H1 (cell line): ENCODE measurements at regions not wholly inside any gene's neighbourhood (a gene's known extent, or its start where the extent isn't known, plus 50 kb on each side); places are given as distances from the start of the nearest gene placed in this dataset.

Source experiments
- CTCF ChIA-PET: fragments of 300-600 bp; sonication (Branson Sonifier 250); formaldehyde crosslinking; loops from one replicate; lab custom pipeline; 2021; ENCODE audit not compliant: partially characterized antibody; lab: Charles Lee
- POLR2A ChIA-PET: fragments of 300-600 bp; sonication (Branson Sonifier 250); formaldehyde crosslinking; loops from one replicate; lab custom pipeline; 2021; ENCODE audit warnings: inconsistent platforms; ENCODE audit not compliant: partially characterized antibody; lab: Charles Lee
- DNase-seq, 2 experiments: peaks; one replicate each; pipeline versions ENCODE4 v3.0.0 to v3.0.0-alpha.2; 2010 to 2022; ENCODE audit warnings: low spot score in 2 of 2, low read depth in 1 of 2, mixed read lengths in 1 of 2
- FAIRE-seq: peaks from 2 replicates; lab custom pipeline; 2011; peaks lifted over from hg19 to GRCh38; lab: Jason Lieb, UNC
- H2AFZ ChIP-seq: 2 replicates; pipeline ENCODE4 v1.8.1; 2012; ENCODE audit warnings: low read length, inconsistent platforms
- H2AK5ac ChIP-seq: 2 replicates; pipeline ENCODE4 v1.6.1; 2013; ENCODE audit warnings: low read depth, low read length
- H2BK120ac ChIP-seq: replicated peaks from 2 replicates; pipeline ENCODE3; 2013; ENCODE audit warnings: low read depth, low read length, inconsistent platforms
- H2BK12ac ChIP-seq: 2 replicates; pipeline ENCODE4 v1.6.1; 2013; ENCODE audit warnings: low read depth, low read length
- H2BK15ac ChIP-seq: 2 replicates; pipeline ENCODE4 v1.6.1; 2013; ENCODE audit warnings: low read length
- H2BK20ac ChIP-seq: 2 replicates; pipeline ENCODE4 v1.6.1; 2013; ENCODE audit warnings: low read length
- H2BK5ac ChIP-seq: 2 replicates; pipeline ENCODE4 v1.6.1; 2013; ENCODE audit warnings: low read depth, low read length
- H3K14ac ChIP-seq: 2 replicates; pipeline ENCODE4 v1.6.1; 2013; ENCODE audit warnings: inconsistent platforms; ENCODE audit not compliant: insufficient read length
- H3K18ac ChIP-seq: 2 replicates; pipeline ENCODE4 v1.6.1; 2013; ENCODE audit warnings: low read length; ENCODE audit errors: extremely low read depth
- H3K23ac ChIP-seq: 2 replicates; pipeline ENCODE4 v1.6.1; 2013; ENCODE audit warnings: inconsistent platforms; ENCODE audit not compliant: insufficient read length
- H3K23me2 ChIP-seq: 2 replicates; pipeline ENCODE4 v1.6.1; 2013; ENCODE audit warnings: low read depth, low read length
- H3K27ac ChIP-seq: 2 replicates; pipeline ENCODE4 v1.6.1; 2011; ENCODE audit warnings: low read depth, low read length, inconsistent platforms
- H3K27me3 ChIP-seq, 4 experiments: replicated peaks in 1 of 4; 1 replicate in 1 of 4; 2 replicates in 3 of 4; pipeline versions ENCODE4 v1.6.1 to v1.8.1; 2011 to 2013; ENCODE audit warnings: low read length in 3 of 4, mild to moderate bottlenecking in 3 of 4, inconsistent platforms in 2 of 4, mixed read lengths in 2 of 4, moderate library complexity in 1 of 4; ENCODE audit not compliant: control insufficient read depth in 3 of 4, insufficient read depth in 3 of 4; ENCODE audit errors: extremely low read depth in 1 of 4
- H3K36me3 ChIP-seq, 4 experiments: 2 replicates each; pipeline versions ENCODE4 v1.6.1 to v1.8.1; 2011 to 2013; ENCODE audit warnings: mild to moderate bottlenecking in 4 of 4, low read length in 3 of 4, moderate library complexity in 2 of 4, control low read depth in 1 of 4, inconsistent platforms in 1 of 4; ENCODE audit not compliant: insufficient read depth in 4 of 4, control insufficient read depth in 2 of 4
- H3K4ac ChIP-seq: replicated peaks from 2 replicates; pipeline ENCODE3; 2013; ENCODE audit warnings: low read length, low read depth, mixed read lengths, inconsistent platforms; ENCODE audit not compliant: insufficient read length
- H3K4me1 ChIP-seq, 4 experiments: replicated peaks in 1 of 4; 1 replicate in 1 of 4; 2 replicates in 3 of 4; pipeline versions ENCODE4 v1.6.1 to v1.8.1; 2011 to 2013; ENCODE audit warnings: low read length in 3 of 4, inconsistent platforms in 2 of 4, mixed read lengths in 1 of 4; ENCODE audit not compliant: insufficient read depth in 4 of 4, control insufficient read depth in 3 of 4
- H3K4me2 ChIP-seq, 2 experiments: 2 replicates each; pipeline versions ENCODE4 v1.6.1 to v1.8.1; 2011 to 2013; ENCODE audit warnings: low read depth in 2 of 2, low read length in 2 of 2, control low read depth in 1 of 2, inconsistent platforms in 1 of 2, mild to moderate bottlenecking in 1 of 2; ENCODE audit not compliant: insufficient read depth in 1 of 2
- H3K4me3 ChIP-seq, 4 experiments: fragments of 200-600, 300-600 bp in 1 of 4; sonication (generic), shearing (Covaris generic), sonication (Bioruptor Twin) in 1 of 4; 2 replicates each; pipeline versions ENCODE4 v1.5.1 to v1.8.1; 2011 to 2016; ENCODE audit warnings: low read length in 4 of 4, low read depth in 3 of 4, control low read depth in 2 of 4, inconsistent platforms in 2 of 4, mild to moderate bottlenecking in 2 of 4, mixed read lengths in 1 of 4, moderate library complexity in 1 of 4; ENCODE audit not compliant: insufficient read depth in 2 of 4; ENCODE audit errors: extremely low read depth in 1 of 4
- H3K56ac ChIP-seq: replicated peaks from 2 replicates; pipeline ENCODE3; 2013; ENCODE audit warnings: low read depth, mild to moderate bottlenecking, mixed read lengths, low read length, inconsistent platforms; ENCODE audit not compliant: insufficient read length
- H3K79me1 ChIP-seq: 2 replicates; pipeline ENCODE4 v1.6.1; 2013; ENCODE audit warnings: low read depth, low read length, control low read depth
- H3K79me2 ChIP-seq, 2 experiments: 2 replicates each; pipeline versions ENCODE4 v1.6.1 to v1.8.1; 2012 to 2013; ENCODE audit warnings: low read length in 2 of 2, mild to moderate bottlenecking in 2 of 2, inconsistent platforms in 1 of 2; ENCODE audit not compliant: insufficient read depth in 2 of 2, control insufficient read depth in 1 of 2
- H3K9ac ChIP-seq, 4 experiments: replicated peaks in 1 of 4; 1 replicate in 1 of 4; 2 replicates in 3 of 4; pipeline versions ENCODE4 v1.6.1 to v1.8.1; 2011 to 2013; ENCODE audit warnings: low read depth in 3 of 4, low read length in 3 of 4, control low read depth in 2 of 4, mild to moderate bottlenecking in 2 of 4, moderate library complexity in 2 of 4, inconsistent platforms in 1 of 4; ENCODE audit errors: extremely low read depth in 1 of 4
- H3K9me3 ChIP-seq, 2 experiments: 2 replicates each; pipeline versions ENCODE4 v1.6.1 to v1.8.1; 2012 to 2013; ENCODE audit warnings: mild to moderate bottlenecking in 2 of 2, moderate library complexity in 2 of 2, control low read depth in 1 of 2, inconsistent platforms in 1 of 2, low read depth in 1 of 2, low read length in 1 of 2, mixed read lengths in 1 of 2; ENCODE audit not compliant: insufficient read depth in 2 of 2
- H4K20me1 ChIP-seq, 2 experiments: replicated peaks in 1 of 2; 2 replicates each; pipeline versions ENCODE3 to v1.8.1; 2011 to 2013; ENCODE audit warnings: inconsistent platforms in 2 of 2, low read length in 2 of 2, mild to moderate bottlenecking in 1 of 2; ENCODE audit not compliant: insufficient read depth in 2 of 2, control insufficient read depth in 1 of 2
- H4K5ac ChIP-seq: 2 replicates; pipeline ENCODE4 v1.6.1; 2013; ENCODE audit warnings: low read length, low read depth, mixed read lengths, inconsistent platforms; ENCODE audit not compliant: insufficient read length
- H4K8ac ChIP-seq: 2 replicates; pipeline ENCODE4 v1.8.0; 2013; ENCODE audit warnings: mild to moderate bottlenecking, moderate library complexity, low read length, inconsistent platforms; ENCODE audit not compliant: insufficient read depth; ENCODE audit errors: extremely low read depth
- H4K91ac ChIP-seq: replicated peaks from 2 replicates; pipeline ENCODE3; 2013; ENCODE audit warnings: low read length, mixed read lengths, inconsistent platforms; ENCODE audit not compliant: insufficient read length
- ASH2L ChIP-seq: fragments of 200-600, 300-600 bp; sonication (generic); IDR thresholded peaks from one replicate; pipeline ENCODE4 v1.7.1; 2017; ENCODE audit warnings: low read length
- BACH1 ChIP-seq: IDR thresholded peaks from 2 replicates; pipeline ENCODE4 v1.6.1; 2012; ENCODE audit warnings: low read length, improper control_type of control experiment
- HDAC2 ChIP-seq, 2 experiments: fragments of 300-600 bp in 1 of 2; sonication (generic) in 1 of 2; IDR thresholded peaks; 2 replicates each; pipeline ENCODE4 v1.6.1; 2011 to 2012; ENCODE audit warnings: low read depth in 2 of 2, low read length in 2 of 2, mild to moderate bottlenecking in 2 of 2, moderate library complexity in 2 of 2, borderline replicate concordance in 1 of 2, inconsistent platforms in 1 of 2
- MAFK ChIP-seq: IDR thresholded peaks from 2 replicates; pipeline ENCODE4 v1.6.1; 2012; ENCODE audit warnings: low read depth, mild to moderate bottlenecking, improper control_type of control experiment, low read length
- NANOG ChIP-seq: IDR thresholded peaks from 2 replicates; pipeline ENCODE4 v1.6.1; 2011; ENCODE audit warnings: low read length, low read depth, mild to moderate bottlenecking, inconsistent platforms; ENCODE audit not compliant: insufficient read depth, poor library complexity, severe bottlenecking
- PHF8 ChIP-seq: fragments of 200-600 bp; sonication (generic); conservative IDR thresholded peaks from 2 replicates; pipeline ENCODE4 v1.7.1; 2012; ENCODE audit warnings: low read depth, mild to moderate bottlenecking, inconsistent platforms, low read length, moderate library complexity
- RAD21 ChIP-seq, 2 experiments: IDR thresholded peaks in 1 of 2; conservative IDR thresholded peaks in 1 of 2; 2 replicates each; pipeline ENCODE4 v1.6.1; 2011; ENCODE audit warnings: low read depth in 2 of 2, low read length in 2 of 2, improper control_type of control experiment in 1 of 2, inconsistent platforms in 1 of 2, mild to moderate bottlenecking in 1 of 2, moderate library complexity in 1 of 2
- RFX5 ChIP-seq: IDR thresholded peaks from 2 replicates; pipeline ENCODE4 v1.6.1; 2011; ENCODE audit warnings: low read depth, low read length, improper control_type of control experiment, borderline replicate concordance
- RNF2 ChIP-seq: fragments of 200-900, 300-1000 bp; sonication (generic); IDR thresholded peaks from 2 replicates; pipeline ENCODE4 v1.7.1; 2016; ENCODE audit warnings: borderline replicate concordance, low read depth, mild to moderate bottlenecking, antibody characterized with exemption, low read length; ENCODE audit not compliant: poor library complexity, severe bottlenecking; ENCODE audit errors: missing control alignments
- SP2 ChIP-seq: IDR thresholded peaks from 2 replicates; pipeline ENCODE4 v1.6.1; 2012; ENCODE audit warnings: mild to moderate bottlenecking, low read length, inconsistent platforms
- SP4 ChIP-seq: IDR thresholded peaks from 2 replicates; pipeline ENCODE4 v1.6.1; 2012; ENCODE audit warnings: low read length, inconsistent platforms
- TAF1 ChIP-seq: IDR thresholded peaks from 2 replicates; pipeline ENCODE4 v1.6.1; 2011; ENCODE audit warnings: mild to moderate bottlenecking, low read depth, low read length
- WGBS, 2 experiments: shearing (Covaris generic) in 1 of 2; methylation state at CpG; one replicate each; pipeline versions ENCODE4 v1.1.6 to v1.1.7; 2013 to 2015; ENCODE audit warnings: low lambda C conversion rate in 2 of 2, mixed read lengths in 2 of 2, inconsistent platforms in 1 of 2, low coverage in 1 of 2, missing lambda C conversion rate in 1 of 2; ENCODE audit not compliant: insufficient replicate concordance in 2 of 2, insufficient coverage in 1 of 2, insufficient read length in 1 of 2; ENCODE audit errors: extremely low coverage in 1 of 2, missing lambda C conversion rate in 1 of 2; 5-methylcytosine and 5-hydroxymethylcytosine counted together

DNA sequence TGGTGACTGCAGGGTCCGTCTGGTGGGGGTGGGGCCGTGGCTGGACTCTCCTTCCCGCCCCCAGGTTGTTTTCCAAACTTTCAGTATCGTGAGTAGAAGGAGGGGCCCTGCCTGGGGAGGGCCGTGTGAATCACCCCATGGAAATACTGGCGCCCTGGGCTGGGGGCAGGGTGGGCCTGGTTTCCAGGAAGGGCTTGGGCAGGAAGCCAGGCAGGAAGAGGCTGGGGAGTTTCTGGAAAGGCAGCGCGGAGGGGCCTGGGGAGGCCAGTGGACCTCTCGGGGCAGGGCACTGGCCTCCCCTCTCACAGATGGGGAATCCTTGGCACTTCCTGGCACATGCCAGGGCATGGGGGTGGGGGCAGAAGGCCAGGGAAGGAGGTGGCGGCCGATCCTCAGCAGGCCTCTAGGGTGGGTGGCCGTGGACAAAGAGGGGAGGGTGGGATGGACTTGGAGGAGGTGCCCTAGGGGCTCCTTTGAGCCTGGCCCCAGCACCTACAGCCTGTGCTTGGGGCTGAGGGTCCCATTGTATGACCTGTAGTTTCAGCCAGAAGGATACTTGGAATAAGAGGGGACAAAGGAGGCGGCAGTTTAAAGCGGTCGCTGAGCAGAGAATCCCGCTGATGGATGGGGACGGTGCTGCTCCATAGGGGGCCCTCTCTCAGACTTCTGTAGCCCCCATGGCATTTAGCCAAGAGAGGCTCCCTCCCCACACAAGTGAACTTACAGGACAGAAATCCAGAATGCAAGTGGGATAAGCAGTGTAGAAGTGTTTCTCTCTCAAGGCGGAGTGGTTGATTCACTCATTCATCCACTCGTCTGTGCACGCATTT is 56.5 kb upstream of the GATA2 start:
- Histone ChIP-seq H4K91ac (peak overlapping the region; percentile 17), H2AFZ (no peak overlapping the region), H2BK15ac (no peak overlapping the region), H3K4ac (no peak overlapping the region), H3K9ac (no peak overlapping the region), H3K9me3 (no peaks in the 10 kb centered on the region), H3K4me3 (no peak overlapping the region), H3K27me3 (peaks cover 0 to 13% (median 7%) of the 10 kb centered on the region in 4 experiments; a peak in 6 of 7 replicates), H4K5ac (no peak overlapping the region), H2AK5ac (no peak overlapping the region), H2BK12ac (no peak overlapping the region), H3K79me1 (no peaks in the 10 kb centered on the region), H3K36me3 (no peaks in the 10 kb centered on the region), H4K8ac (no peak overlapping the region; the same call in 1 of the 2 replicates), H3K14ac (no peak overlapping the region), H4K20me1 (no peaks in the 10 kb centered on the region), H3K56ac (no peak overlapping the region), H2BK20ac (no peak overlapping the region), H2BK120ac (no peak overlapping the region), H3K18ac (no peak overlapping the region), H3K23me2 (no peaks in the 10 kb centered on the region), H3K23ac (no peak overlapping the region), H2BK5ac (peak overlapping the region; percentile 24; the same call in 1 of the 2 replicates), H3K4me2 (no peak overlapping the region), H3K27ac (no peak overlapping the region), H3K4me1 (peaks cover 0 to 9% (median 3%) of the 10 kb centered on the region in 4 experiments; a peak in 4 of 7 replicates), H3K79me2 (no peaks in the 10 kb centered on the region)
- ChIA-PET POLR2A (no interaction called here), CTCF (interaction anchor here (1.1 to 2.1 kb wide), 4 partner anchors 10 to 422 kb away, joined by 3 to 10 read pairs (median 8); no protein-coding TSS in a partner anchor)
- 81% methylated on average over 18 of the region's 20 CpGs; no CpG with 5 or more reads in 1 of the 2 experiments for WGBS, 2 experiments
- DNase-seq (no peak), FAIRE-seq (no peak)
- TF ChIP-seq SP2: no peak
- TF ChIP-seq HDAC2 (IDR thresholded peaks at IDR 0.05; ENCODE audit: borderline replicate concordance in 1 of 2, low read depth in 2 of 2, low read length in 2 of 2): no peak
- TF ChIP-seq RNF2: no peak
- no peak for TF ChIP-seq NANOG
- TF ChIP-seq ASH2L: no peak
- TF ChIP-seq TAF1: no peak
- no peak for TF ChIP-seq BACH1
- TF ChIP-seq RFX5: no peak
- no peak for TF ChIP-seq PHF8
- no peak for TF ChIP-seq SP4
- no peak for TF ChIP-seq RAD21 (IDR thresholded peaks at IDR 0.05 in 1 of 2, conservative IDR thresholded peaks at IDR 0.05 in 1 of 2; ENCODE audit: low read depth in 2 of 2, low read length in 2 of 2)
- TF ChIP-seq MAFK: no peak
